HepG2 (cell line): ENCODE measurements at regions not wholly inside any gene's neighbourhood (a gene's known extent, or its start where the extent isn't known, plus 50 kb on each side); places are given as distances from the start of the nearest gene placed in this dataset.

Experiments used
- ATAC-seq: fragments of 200-7000 bp; cut with Tn5 transposase; 3 replicates; pipeline ENCODE4 v1.9.1; 2020; ENCODE audit warnings: mild to moderate bottlenecking, moderate library complexity
- BruUV-seq: library from RNA; stranded (reverse); fragments of 400-500 nt; replicated peaks from 2 replicates; lab custom pipeline; 2021; lab: Mats Ljungman, UMichigan
- CTCF ChIA-PET: fragments of 300-600 bp; formaldehyde crosslinking; extraction: SDS; loops from one replicate; lab custom pipeline; 2021; ENCODE audit warnings: low total read pairs, inconsistent platforms, low intra/inter-chr PET ratio; lab: Yijun Ruan, JAX
- POLR2A ChIA-PET: fragments of 350-600 bp; sonication (Branson Sonifier 250); formaldehyde crosslinking; loops from one replicate; lab custom pipeline; 2020; ENCODE audit warnings: antibody characterized with exemption, inconsistent platforms; lab: Yijun Ruan, JAX
- DNase-seq: peaks from one replicate; pipeline ENCODE4 v3.0.0-alpha.2; 2015; ENCODE audit warnings: low spot score
- FAIRE-seq: peaks from 3 replicates; lab custom pipeline; 2011; peaks lifted over from hg19 to GRCh38; lab: Jason Lieb, UNC
- H2AFZ ChIP-seq: one replicate; pipeline ENCODE4 v1.6.1; 2011; ENCODE audit warnings: low read length, inconsistent platforms
- H3K27ac ChIP-seq: fragments of 300-600 bp; 3 replicates; pipeline ENCODE4 v1.8.0; 2011; ENCODE audit warnings: mixed run types, mild to moderate bottlenecking, mixed read lengths, low read length, inconsistent platforms; ENCODE audit not compliant: insufficient read depth; ENCODE audit errors: extremely low read length
- H3K27me3 ChIP-seq, 2 experiments: fragments of 200-600 bp in 1 of 2; 2 replicates in 1 of 2; 3 replicates in 1 of 2; pipeline versions ENCODE4 v1.6.0 to v1.8.0; 2011; ENCODE audit warnings: low read length in 2 of 2, mild to moderate bottlenecking in 2 of 2, moderate library complexity in 2 of 2, inconsistent platforms in 1 of 2; ENCODE audit not compliant: insufficient read depth in 2 of 2, control insufficient read depth in 1 of 2
- H3K36me3 ChIP-seq, 2 experiments: fragments of 200-600 bp in 1 of 2; replicated peaks in 1 of 2; 2 replicates in 1 of 2; 3 replicates in 1 of 2; pipeline versions ENCODE4 v1.5.1 to v1.8.0; 2011; ENCODE audit warnings: low read length in 2 of 2, inconsistent platforms in 1 of 2; ENCODE audit not compliant: insufficient read depth in 2 of 2, control insufficient read depth in 1 of 2
- H3K4me1 ChIP-seq: 2 replicates; pipeline ENCODE4 v1.5.1; 2012; ENCODE audit warnings: low read length, inconsistent platforms; ENCODE audit not compliant: insufficient read depth
- H3K4me2 ChIP-seq: 2 replicates; pipeline ENCODE4 v1.6.0; 2011; ENCODE audit warnings: low read depth, low read length, inconsistent platforms
- H3K4me3 ChIP-seq, 3 experiments: fragments of 200-600 bp in 1 of 3; sonication (generic), shearing (Covaris generic) in 1 of 3; replicated peaks in 1 of 3; 2 replicates each; pipeline ENCODE4 v1.5.1; 2011 to 2016; ENCODE audit warnings: low read length in 3 of 3, inconsistent platforms in 2 of 3, low read depth in 2 of 3, mild to moderate bottlenecking in 2 of 3, control low read depth in 1 of 3, mixed read lengths in 1 of 3; ENCODE audit not compliant: insufficient read depth in 1 of 3
- H3K79me2 ChIP-seq: one replicate; pipeline ENCODE4 v1.6.1; 2011; ENCODE audit warnings: low read length, inconsistent platforms; ENCODE audit not compliant: insufficient read depth
- H3K9ac ChIP-seq: 2 replicates; pipeline ENCODE4 v1.6.0; 2011; ENCODE audit warnings: mild to moderate bottlenecking, low read depth, low read length, inconsistent platforms; ENCODE audit not compliant: insufficient read depth
- H3K9me3 ChIP-seq: 2 replicates; pipeline ENCODE4 v1.5.1; 2012; ENCODE audit warnings: mild to moderate bottlenecking, low read length
- H4K20me1 ChIP-seq: 2 replicates; pipeline ENCODE4 v1.6.0; 2011; ENCODE audit warnings: inconsistent platforms, mild to moderate bottlenecking, low read length, moderate library complexity; ENCODE audit not compliant: insufficient read depth
- ATF6 ChIP-seq: sonication (generic); formaldehyde crosslinking; conservative IDR thresholded peaks from 2 replicates; pipeline ENCODE4 v1.4.0; 2020; ENCODE audit warnings: missing genetic modification reagents
- BCL3 ChIP-seq: sonication (generic); formaldehyde crosslinking; IDR thresholded peaks from 2 replicates; pipeline ENCODE4 v1.5.1; 2020; ENCODE audit warnings: mild to moderate bottlenecking, missing genetic modification reagents, moderate library complexity
- CBX5 ChIP-seq: sonication (generic); formaldehyde crosslinking; IDR thresholded peaks from 2 replicates; pipeline ENCODE4 v1.4.0; 2020; ENCODE audit warnings: missing genetic modification reagents, borderline replicate concordance
- FOXJ3 ChIP-seq: sonication (generic); formaldehyde crosslinking; IDR thresholded peaks from 2 replicates; pipeline ENCODE4 v1.4.0; 2020; ENCODE audit warnings: missing genetic modification reagents, mild to moderate bottlenecking, borderline replicate concordance
- MAF1 ChIP-seq: sonication (generic); formaldehyde crosslinking; IDR thresholded peaks from 2 replicates; pipeline ENCODE4 v1.5.0; 2020; ENCODE audit warnings: missing genetic modification reagents, borderline replicate concordance
- MAFK ChIP-seq, 2 experiments: IDR thresholded peaks in 1 of 2; conservative IDR thresholded peaks in 1 of 2; 2 replicates each; pipeline ENCODE4 v1.6.1; 2011; ENCODE audit warnings: improper control_type of control experiment in 2 of 2, low read length in 2 of 2
- RFX5 ChIP-seq: IDR thresholded peaks from 2 replicates; pipeline ENCODE4 v1.6.1; 2011; ENCODE audit warnings: low read depth, low read length, improper control_type of control experiment
- STAT6 ChIP-seq: sonication (generic); formaldehyde crosslinking; IDR thresholded peaks from 2 replicates; pipeline ENCODE4 v1.4.0; 2020; ENCODE audit warnings: missing genetic modification reagents, mild to moderate bottlenecking, borderline replicate concordance
- USF2 ChIP-seq, 2 experiments: sonication (generic) in 1 of 2; formaldehyde crosslinking in 1 of 2; IDR thresholded peaks; 2 replicates each; pipeline versions ENCODE4 v1.5.1 to v1.6.1; 2011 to 2020; ENCODE audit warnings: borderline replicate concordance in 1 of 2, low read depth in 1 of 2, low read length in 1 of 2, mild to moderate bottlenecking in 1 of 2, missing genetic modification reagents in 1 of 2, moderate library complexity in 1 of 2
- ZFYVE20 ChIP-seq: sonication (generic); formaldehyde crosslinking; IDR thresholded peaks from 2 replicates; pipeline ENCODE4 v1.8.0; 2023; ENCODE audit warnings: low read depth, mild to moderate bottlenecking, moderate library complexity, missing genetic modification reagents, borderline replicate concordance
- ZNF546 ChIP-seq: sonication (generic); formaldehyde crosslinking; conservative IDR thresholded peaks from 2 replicates; pipeline ENCODE4 v1.8.1; 2023; ENCODE audit warnings: mild to moderate bottlenecking, missing genetic modification reagents
- WGBS: methylation state at CpG from one replicate; pipeline ENCODE4 v1.1.6; 2017; ENCODE audit warnings: low lambda C conversion rate; 5-methylcytosine and 5-hydroxymethylcytosine counted together
- in situ Hi-C: cut with HindIII; loops from 2 replicates; pipeline ENCODE4 v1.10.0; 2017; ENCODE audit warnings: low pct_unique_long_range_greater_than_20kb; ENCODE audit not compliant: extremely low pct_ligation_motif_present
- intact Hi-C: fragments of 100-400 bp; cut with micrococcal nuclease; formaldehyde crosslinking; loops from one replicate; pipeline ENCODE4 v1.10.0; 2022; ENCODE audit not compliant: unreplicated experiment

- no peaks in the 10 kb centered on the region for H3K27me3 ChIP-seq
- in situ Hi-C loops: no loop called here
- 3% methylated on average over 6 of the region's 6 CpGs for WGBS
- no peaks in the 10 kb centered on the region for H3K79me2 ChIP-seq
- CTCF ChIA-PET: no interaction called here
- FAIRE-seq: no peak
- TF ChIP-seq MAF1 (CRISPR knock-in tag) (no peak), STAT6 (CRISPR knock-in tag) (no peak), RFX5 (no peak), FOXJ3 (CRISPR knock-in tag) (no peak), BCL3 (CRISPR knock-in tag) (no peak), ATF6 (CRISPR knock-in tag) (no peak), ZNF546 (CRISPR knock-in tag) (no peak), MAFK (conservative IDR thresholded peaks at IDR 0.05 in 1 of 2, IDR thresholded peaks at IDR 0.05 in 1 of 2; ENCODE audit: low read length in 2 of 2) (no peak), CBX5 (no peak), ZFYVE20 (CRISPR knock-in tag) (no peak), USF2 (IDR thresholded peaks at IDR 0.05; ENCODE audit: low read depth, low read length) (no peak), USF2 (CRISPR knock-in tag; IDR thresholded peaks at IDR 0.05; ENCODE audit: borderline replicate concordance) (no peak)
- TF ChIP-seq, all 625 proteins: peak for 0
- DNase-seq (no peak), ATAC-seq (no peak)
- Histone ChIP-seq H3K36me3 (no peaks in the 10 kb centered on the region), H3K4me1 (no peaks in the 10 kb centered on the region), H3K4me2 (no peak overlapping the region), H3K9me3 (peaks cover 82% of the 10 kb centered on the region), H3K27ac (no peak overlapping the region), H2AFZ (no peak overlapping the region), H3K9ac (no peak overlapping the region), H3K4me3 (no peak overlapping the region), H4K20me1 (no peaks in the 10 kb centered on the region)
- intact Hi-C loops: no loop called here
- BruUV-seq: no TSS peak
- POLR2A ChIA-PET: no interaction called here
Measured at GRCh38 chr21:20811702-20812101, 186.5 kb upstream of the NCAM2 start.
